GM23338 (cell line): ENCODE measurements at regions not wholly inside any gene's neighbourhood (a gene's known extent, or its start where the extent isn't known, plus 50 kb on each side); places are given as distances from the start of the nearest gene placed in this dataset.

Experiments
- ATAC-seq: fragments of 200-7000 bp; cut with Tn5 transposase; 3 replicates; pipeline ENCODE4 v1.9.1; 2020
- DNase-seq: peaks from one replicate; pipeline ENCODE4 v3.0.0-alpha.2; 2015; ENCODE audit warnings: low spot score
- H2AFZ ChIP-seq: fragments of 200-600 bp; sonication (generic); 2 replicates; pipeline ENCODE4 v1.8.0; 2016; ENCODE audit warnings: antibody characterized with exemption, mild to moderate bottlenecking, moderate library complexity
- H3F3A ChIP-seq: fragments of 200-600 bp; sonication (generic); replicated peaks from 2 replicates; pipeline ENCODE4 v1.8.0; 2017; ENCODE audit warnings: antibody characterized with exemption, mixed run types, low read depth
- H3K27ac ChIP-seq: fragments of 200-600 bp; sonication (generic); 2 replicates; pipeline ENCODE4 v1.6.1; 2016; ENCODE audit warnings: low read depth
- H3K27me3 ChIP-seq: fragments of 200-600 bp; sonication (generic); 2 replicates; pipeline ENCODE4 v1.8.0; 2016; ENCODE audit warnings: mild to moderate bottlenecking, mixed run types, moderate library complexity; ENCODE audit not compliant: insufficient read depth
- H3K36me3 ChIP-seq: fragments of 200-600 bp; sonication (generic); 2 replicates; pipeline ENCODE4 v1.8.0; 2016; ENCODE audit warnings: mild to moderate bottlenecking; ENCODE audit not compliant: insufficient read depth
- H3K4me1 ChIP-seq: fragments of 200-600 bp; sonication (generic); 2 replicates; pipeline ENCODE4 v1.8.0; 2016; ENCODE audit warnings: mild to moderate bottlenecking, moderate library complexity; ENCODE audit not compliant: insufficient read depth
- H3K4me2 ChIP-seq: fragments of 200-600 bp; sonication (generic); 2 replicates; pipeline ENCODE4 v1.7.1; 2017; ENCODE audit warnings: mixed run types
- H3K4me3 ChIP-seq: fragments of 200-600 bp; sonication (generic); 2 replicates; pipeline ENCODE4 v1.6.1; 2016; ENCODE audit warnings: mixed run types
- H3K79me2 ChIP-seq: fragments of 200-600 bp; sonication (generic); replicated peaks from 2 replicates; pipeline ENCODE4 v1.8.0; 2017; ENCODE audit warnings: mild to moderate bottlenecking; ENCODE audit not compliant: insufficient read depth
- H3K9me2 ChIP-seq: fragments of 200-600 bp; sonication (generic); 2 replicates; pipeline ENCODE4 v1.8.0; 2017; ENCODE audit not compliant: insufficient read depth
- H4K20me1 ChIP-seq: fragments of 200-600 bp; sonication (generic); replicated peaks from 2 replicates; pipeline ENCODE4 v1.8.0; 2017; ENCODE audit warnings: mild to moderate bottlenecking; ENCODE audit not compliant: insufficient read depth
- H3K27ac Mint-ChIP-seq: 2 replicates; pipeline ENCODE4 v1.8.0; 2020; ENCODE audit warnings: inconsistent platforms, mild to moderate bottlenecking, moderate library complexity, mixed read lengths
- H3K27me3 Mint-ChIP-seq: 3 replicates; pipeline ENCODE4 v1.8.0; 2022; ENCODE audit warnings: low read depth, mild to moderate bottlenecking, moderate library complexity, mixed read lengths, inconsistent platforms; ENCODE audit not compliant: insufficient read depth, poor library complexity
- H3K36me3 Mint-ChIP-seq: 3 replicates; pipeline ENCODE4 v1.8.0; 2021; ENCODE audit warnings: low read depth, mild to moderate bottlenecking, inconsistent platforms, moderate library complexity, mixed read lengths
- H3K4me1 Mint-ChIP-seq: 3 replicates; pipeline ENCODE4 v1.8.0; 2020; ENCODE audit warnings: mild to moderate bottlenecking, inconsistent platforms, mixed read lengths
- H3K4me3 Mint-ChIP-seq: 3 replicates; pipeline ENCODE4 v1.8.0; 2021; ENCODE audit warnings: moderate library complexity, mild to moderate bottlenecking, inconsistent platforms, mixed read lengths
- H3K9me3 Mint-ChIP-seq: 3 replicates; pipeline ENCODE4 v1.8.0; 2020; ENCODE audit warnings: moderate library complexity, mild to moderate bottlenecking, inconsistent platforms, mixed read lengths
- CREB1 ChIP-seq: fragments of 250-450 bp; sonication (Bioruptor Pico); IDR thresholded peaks from 2 replicates; pipeline ENCODE4 v1.5.0; 2020; ENCODE audit warnings: low read depth, mild to moderate bottlenecking, moderate library complexity
- EZH2 ChIP-seq: fragments of 200-600 bp; sonication (generic); IDR thresholded peaks from one replicate; pipeline ENCODE4 v1.8.0; 2017; ENCODE audit warnings: antibody characterized with exemption, mild to moderate bottlenecking, low read depth; ENCODE audit not compliant: unreplicated experiment
- EZH2phosphoT487 ChIP-seq: fragments of 200-600 bp; sonication (generic); IDR thresholded peaks from one replicate; pipeline ENCODE4 v1.8.1; 2018; ENCODE audit warnings: antibody characterized with exemption; ENCODE audit not compliant: unreplicated experiment
- JUNB ChIP-seq: IDR thresholded peaks from one replicate; pipeline ENCODE4 v1.6.1; 2016; ENCODE audit warnings: antibody characterized with exemption; ENCODE audit not compliant: unreplicated experiment
- NANOG ChIP-seq: IDR thresholded peaks from 2 replicates; pipeline ENCODE4 v1.6.1; 2016; ENCODE audit warnings: antibody characterized with exemption, borderline replicate concordance
- POLR2AphosphoS5 ChIP-seq: IDR thresholded peaks from 2 replicates; pipeline ENCODE4 v1.6.1; 2016; ENCODE audit warnings: antibody characterized with exemption, low read depth
- STAT1 ChIP-seq: IDR thresholded peaks from one replicate; pipeline ENCODE4 v1.6.1; 2016; ENCODE audit warnings: antibody characterized with exemption; ENCODE audit not compliant: unreplicated experiment
- ZNF114 ChIP-seq: fragments of 250-450 bp; sonication (Bioruptor Pico); IDR thresholded peaks from 2 replicates; pipeline ENCODE4 v1.5.0; 2020; ENCODE audit warnings: mild to moderate bottlenecking, moderate library complexity
- ZNF331 ChIP-seq: fragments of 250-450 bp; sonication (Bioruptor Pico); IDR thresholded peaks from 2 replicates; pipeline ENCODE4 v1.5.0; 2020; ENCODE audit warnings: low read depth, mild to moderate bottlenecking, moderate library complexity
- ZNF462 ChIP-seq: fragments of 250-450 bp; sonication (Bioruptor Pico); IDR thresholded peaks from 2 replicates; pipeline ENCODE4 v1.5.0; 2020; ENCODE audit warnings: mild to moderate bottlenecking, moderate library complexity
- TF ChIP-seq, protein P1 (sequence below), 2 experiments: fragments of 200-600 bp in 1 of 2; sonication (generic) in 1 of 2; conservative IDR thresholded peaks; 2 replicates each; pipeline versions ENCODE4 v1.5.1 to v1.6.1; 2016 to 2017; ENCODE audit warnings: antibody characterized with exemption in 2 of 2, low read depth in 2 of 2, mild to moderate bottlenecking in 2 of 2, moderate library complexity in 1 of 2
- TF ChIP-seq, protein P2 (sequence below): IDR thresholded peaks from 2 replicates; pipeline ENCODE4 v1.6.1; 2016; ENCODE audit warnings: antibody characterized with exemption
- TF ChIP-seq, protein P3 (sequence below): IDR thresholded peaks from one replicate; pipeline ENCODE4 v1.6.1; 2018; ENCODE audit warnings: antibody characterized with exemption; ENCODE audit not compliant: unreplicated experiment

- ATAC-seq: no peak
- Mint-ChIP-seq H3K27ac (no peak overlapping the region), H3K4me3 (no peak overlapping the region), H3K4me1 (no peaks in the 10 kb centered on the region; the same call in 2 of the 3 replicates), H3K9me3 (no peaks in the 10 kb centered on the region), H3K27me3 (no peaks in the 10 kb centered on the region), H3K36me3 (no peaks in the 10 kb centered on the region)
- no peaks in the 10 kb centered on the region for H3K27me3 ChIP-seq
- no peak for DNase-seq
- H3K27ac ChIP-seq: no peak overlapping the region
- H4K20me1 ChIP-seq: no peaks in the 10 kb centered on the region
- no peak overlapping the region for H2AFZ ChIP-seq
- no peaks in the 10 kb centered on the region for H3K36me3 ChIP-seq
- H3K4me2 ChIP-seq: no peak overlapping the region
- H3F3A ChIP-seq: no peaks in the 10 kb centered on the region
- H3K4me3 ChIP-seq: no peak overlapping the region
- H3K4me1 ChIP-seq: peaks cover 5% of the 10 kb centered on the region; the same call in 1 of the 2 replicates
- no peaks in the 10 kb centered on the region for H3K79me2 ChIP-seq
- H3K9me2 ChIP-seq: no peaks in the 10 kb centered on the region
- TF ChIP-seq ZNF331 (no peak), NANOG (no peak), STAT1 (no peak), ZNF462 (CRISPR knock-in tag) (no peak), ZNF114 (no peak), JUNB (no peak), EZH2 (no peak), EZH2phosphoT487 (no peak), CREB1 (CRISPR knock-in tag) (no peak), POLR2AphosphoS5 (no peak)
- TF ChIP-seq, protein P1, sequence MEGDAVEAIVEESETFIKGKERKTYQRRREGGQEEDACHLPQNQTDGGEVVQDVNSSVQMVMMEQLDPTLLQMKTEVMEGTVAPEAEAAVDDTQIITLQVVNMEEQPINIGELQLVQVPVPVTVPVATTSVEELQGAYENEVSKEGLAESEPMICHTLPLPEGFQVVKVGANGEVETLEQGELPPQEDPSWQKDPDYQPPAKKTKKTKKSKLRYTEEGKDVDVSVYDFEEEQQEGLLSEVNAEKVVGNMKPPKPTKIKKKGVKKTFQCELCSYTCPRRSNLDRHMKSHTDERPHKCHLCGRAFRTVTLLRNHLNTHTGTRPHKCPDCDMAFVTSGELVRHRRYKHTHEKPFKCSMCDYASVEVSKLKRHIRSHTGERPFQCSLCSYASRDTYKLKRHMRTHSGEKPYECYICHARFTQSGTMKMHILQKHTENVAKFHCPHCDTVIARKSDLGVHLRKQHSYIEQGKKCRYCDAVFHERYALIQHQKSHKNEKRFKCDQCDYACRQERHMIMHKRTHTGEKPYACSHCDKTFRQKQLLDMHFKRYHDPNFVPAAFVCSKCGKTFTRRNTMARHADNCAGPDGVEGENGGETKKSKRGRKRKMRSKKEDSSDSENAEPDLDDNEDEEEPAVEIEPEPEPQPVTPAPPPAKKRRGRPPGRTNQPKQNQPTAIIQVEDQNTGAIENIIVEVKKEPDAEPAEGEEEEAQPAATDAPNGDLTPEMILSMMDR (conservative IDR thresholded peaks at IDR 0.05; ENCODE audit: low read depth in 2 of 2): no peak
- TF ChIP-seq, protein P2, sequence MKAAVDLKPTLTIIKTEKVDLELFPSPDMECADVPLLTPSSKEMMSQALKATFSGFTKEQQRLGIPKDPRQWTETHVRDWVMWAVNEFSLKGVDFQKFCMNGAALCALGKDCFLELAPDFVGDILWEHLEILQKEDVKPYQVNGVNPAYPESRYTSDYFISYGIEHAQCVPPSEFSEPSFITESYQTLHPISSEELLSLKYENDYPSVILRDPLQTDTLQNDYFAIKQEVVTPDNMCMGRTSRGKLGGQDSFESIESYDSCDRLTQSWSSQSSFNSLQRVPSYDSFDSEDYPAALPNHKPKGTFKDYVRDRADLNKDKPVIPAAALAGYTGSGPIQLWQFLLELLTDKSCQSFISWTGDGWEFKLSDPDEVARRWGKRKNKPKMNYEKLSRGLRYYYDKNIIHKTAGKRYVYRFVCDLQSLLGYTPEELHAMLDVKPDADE: no peak
- TF ChIP-seq, protein P3, sequence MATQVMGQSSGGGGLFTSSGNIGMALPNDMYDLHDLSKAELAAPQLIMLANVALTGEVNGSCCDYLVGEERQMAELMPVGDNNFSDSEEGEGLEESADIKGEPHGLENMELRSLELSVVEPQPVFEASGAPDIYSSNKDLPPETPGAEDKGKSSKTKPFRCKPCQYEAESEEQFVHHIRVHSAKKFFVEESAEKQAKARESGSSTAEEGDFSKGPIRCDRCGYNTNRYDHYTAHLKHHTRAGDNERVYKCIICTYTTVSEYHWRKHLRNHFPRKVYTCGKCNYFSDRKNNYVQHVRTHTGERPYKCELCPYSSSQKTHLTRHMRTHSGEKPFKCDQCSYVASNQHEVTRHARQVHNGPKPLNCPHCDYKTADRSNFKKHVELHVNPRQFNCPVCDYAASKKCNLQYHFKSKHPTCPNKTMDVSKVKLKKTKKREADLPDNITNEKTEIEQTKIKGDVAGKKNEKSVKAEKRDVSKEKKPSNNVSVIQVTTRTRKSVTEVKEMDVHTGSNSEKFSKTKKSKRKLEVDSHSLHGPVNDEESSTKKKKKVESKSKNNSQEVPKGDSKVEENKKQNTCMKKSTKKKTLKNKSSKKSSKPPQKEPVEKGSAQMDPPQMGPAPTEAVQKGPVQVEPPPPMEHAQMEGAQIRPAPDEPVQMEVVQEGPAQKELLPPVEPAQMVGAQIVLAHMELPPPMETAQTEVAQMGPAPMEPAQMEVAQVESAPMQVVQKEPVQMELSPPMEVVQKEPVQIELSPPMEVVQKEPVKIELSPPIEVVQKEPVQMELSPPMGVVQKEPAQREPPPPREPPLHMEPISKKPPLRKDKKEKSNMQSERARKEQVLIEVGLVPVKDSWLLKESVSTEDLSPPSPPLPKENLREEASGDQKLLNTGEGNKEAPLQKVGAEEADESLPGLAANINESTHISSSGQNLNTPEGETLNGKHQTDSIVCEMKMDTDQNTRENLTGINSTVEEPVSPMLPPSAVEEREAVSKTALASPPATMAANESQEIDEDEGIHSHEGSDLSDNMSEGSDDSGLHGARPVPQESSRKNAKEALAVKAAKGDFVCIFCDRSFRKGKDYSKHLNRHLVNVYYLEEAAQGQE: no peak
Observed at GRCh38 chr5:105929858-105930257, 1740.9 kb downstream of the EFNA5 start.
